HG03565 (cell line): ENCODE measurements at regions not wholly inside any gene's neighbourhood (a gene's known extent, or its start where the extent isn't known, plus 50 kb on each side); places are given as distances from the start of the nearest gene placed in this dataset.

Experiments
- ATAC-seq: cut with Tn5 transposase; IDR thresholded peaks from one replicate; pipeline ENCODE4 v1.9.1; 2021; ENCODE audit warnings: mild to moderate bottlenecking, moderate library complexity; ENCODE audit not compliant: unreplicated experiment

DNA sequence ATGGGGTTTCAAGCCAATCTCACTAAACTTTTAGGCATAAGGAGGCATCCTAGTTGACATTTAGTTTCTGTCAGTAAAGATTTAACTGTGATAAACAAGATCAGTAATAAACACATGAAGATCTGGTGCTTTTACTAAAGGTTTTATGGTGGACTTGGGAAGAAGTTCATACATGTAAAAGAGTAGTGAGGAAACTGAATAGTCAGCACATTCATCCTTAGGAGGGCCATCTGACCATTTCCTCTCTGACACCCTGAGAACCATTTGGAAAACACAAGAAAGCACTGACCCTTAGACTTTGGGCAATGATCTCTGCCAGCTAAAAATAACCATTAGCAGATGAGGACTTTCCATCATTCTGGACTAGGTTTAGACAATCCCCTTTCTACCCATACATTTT, 1040.9 kb downstream of the AGBL1 start:
- ATAC-seq = no peak

DNA sequence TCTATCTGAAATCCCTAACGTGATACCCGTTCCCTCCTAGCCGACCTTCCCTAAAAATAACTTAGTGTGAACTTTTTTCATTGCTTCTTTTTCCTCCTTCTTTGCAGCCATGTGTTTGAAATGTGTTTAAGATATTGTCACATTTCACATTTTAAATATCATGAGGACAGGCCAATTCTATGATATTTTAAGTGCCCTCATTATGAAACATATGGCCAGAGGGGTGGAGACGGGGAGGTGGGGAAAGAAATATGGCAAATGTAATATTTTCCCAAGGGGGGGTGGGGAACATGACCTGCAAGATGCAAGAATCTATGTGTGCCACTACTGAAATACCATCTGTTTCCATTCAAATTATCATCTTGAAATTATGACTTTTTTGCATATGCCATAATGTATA, 1039.2 kb downstream of the AGBL1 start:
- no peak for ATAC-seq

DNA sequence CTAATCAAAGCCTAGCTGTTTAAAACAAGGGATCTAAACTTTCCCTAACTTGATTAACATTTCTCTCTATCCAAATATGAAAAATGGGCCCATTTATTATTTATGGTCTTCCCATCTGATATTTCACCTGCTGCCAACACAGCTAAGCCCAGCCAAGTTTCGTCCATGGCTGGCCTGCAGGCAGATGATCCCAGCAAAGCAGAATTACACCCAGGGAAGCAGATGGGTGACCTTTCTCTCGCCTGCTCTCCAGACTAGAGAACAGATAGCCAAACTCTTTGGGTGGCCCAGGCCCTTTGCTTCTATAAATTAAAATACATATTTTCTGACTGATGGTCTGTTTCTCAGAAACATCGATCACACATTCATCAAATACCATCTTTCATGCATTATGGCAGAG, 1038.8 kb downstream of the AGBL1 start:
- no peak for ATAC-seq

DNA sequence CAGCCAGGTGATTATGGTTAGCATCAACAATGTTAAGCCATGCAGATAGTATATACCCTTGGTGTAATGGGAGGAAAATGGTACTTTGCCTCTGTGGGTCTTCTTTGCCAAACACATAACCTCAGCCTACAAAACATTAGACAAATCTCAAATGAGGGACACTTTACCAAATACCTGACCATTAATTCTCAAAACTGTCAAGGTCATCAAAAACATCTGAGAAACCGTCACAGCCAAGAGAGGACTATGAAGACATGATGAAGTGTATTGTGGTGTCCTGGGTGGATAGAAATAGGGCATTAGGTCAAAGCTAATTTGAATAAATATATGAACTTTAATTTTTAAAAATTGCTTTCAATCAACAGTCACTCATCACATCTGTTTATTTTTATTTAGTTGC, 1036.1 kb downstream of the AGBL1 start:
- ATAC-seq = no peak

DNA sequence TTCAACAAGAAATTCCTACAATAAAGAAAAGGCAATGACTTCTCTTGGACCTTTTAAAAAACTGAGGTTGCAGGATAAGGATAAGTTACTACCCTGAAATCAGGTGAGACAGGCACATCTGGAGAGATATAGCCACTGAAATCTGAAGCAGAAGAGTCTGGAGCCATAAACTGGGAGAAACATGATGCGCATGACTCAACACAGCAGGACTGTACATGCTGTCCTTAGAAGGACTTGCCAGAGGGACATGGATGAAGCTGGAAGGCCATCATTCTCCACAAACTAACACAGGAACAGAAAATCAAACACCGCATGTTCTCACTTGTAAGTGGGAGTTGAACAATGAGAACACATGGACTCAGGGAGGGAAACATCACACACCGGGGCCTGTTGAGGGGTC, 1020.2 kb downstream of the AGBL1 start:
- ATAC-seq = no peak

DNA sequence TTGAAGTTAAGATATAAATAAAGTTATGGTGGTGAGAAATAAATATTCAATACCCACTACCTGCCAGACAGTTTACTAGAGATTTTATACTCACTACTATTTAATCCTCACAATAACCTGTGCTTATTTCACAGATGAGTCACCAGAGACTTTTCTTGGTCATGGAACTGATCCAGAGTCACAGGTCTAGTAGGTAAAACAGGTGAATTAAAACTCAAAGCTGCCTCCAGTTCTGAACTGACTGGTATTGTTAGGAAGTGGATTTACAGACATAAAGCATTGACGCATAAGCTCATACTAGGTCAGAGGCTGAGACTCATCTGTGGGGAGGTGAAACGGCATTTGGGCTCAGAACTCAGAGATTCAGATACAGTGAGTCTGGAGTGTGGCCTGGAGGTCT, 1009.9 kb downstream of the AGBL1 start:
- no peak for ATAC-seq

DNA sequence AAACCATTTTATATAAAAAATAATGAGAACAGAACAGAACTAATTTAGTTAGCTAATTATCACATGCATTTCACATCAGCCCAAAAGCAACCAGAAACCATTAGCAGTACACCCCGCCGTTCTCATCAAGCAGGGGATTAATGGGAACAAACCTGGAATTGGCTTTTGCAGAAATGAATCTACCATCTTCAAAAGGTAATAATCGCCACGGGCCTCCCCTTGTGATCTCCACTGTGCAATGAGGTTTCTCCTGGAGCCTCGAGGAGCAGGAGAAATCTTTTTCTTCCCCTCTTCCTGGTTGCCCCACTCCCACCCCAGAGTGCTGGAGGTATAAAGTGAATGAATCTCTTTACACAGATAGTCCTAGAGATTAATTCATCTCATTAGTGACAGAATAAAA, 1003.5 kb downstream of the AGBL1 start:
- no peak for ATAC-seq

DNA sequence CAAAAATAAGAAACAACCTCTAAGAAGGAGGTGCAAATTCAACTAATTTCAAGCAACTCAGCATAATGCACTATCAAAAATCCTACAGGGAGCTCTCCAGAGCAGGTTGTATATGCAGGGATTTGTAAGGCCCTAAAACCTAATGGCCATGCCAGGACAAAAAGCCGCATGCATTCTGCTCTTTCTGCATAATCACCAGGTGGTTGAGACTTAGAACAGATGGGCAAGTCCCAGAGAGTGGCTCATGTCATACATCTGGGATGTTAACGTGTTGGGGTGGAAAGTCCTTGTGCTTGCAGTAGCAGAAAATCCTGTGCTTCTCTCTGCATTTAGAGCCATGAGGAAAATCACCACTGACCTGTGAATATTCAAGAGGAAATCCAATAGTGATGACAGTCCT, 1002.9 kb downstream of the AGBL1 start:
- no peak for ATAC-seq

DNA sequence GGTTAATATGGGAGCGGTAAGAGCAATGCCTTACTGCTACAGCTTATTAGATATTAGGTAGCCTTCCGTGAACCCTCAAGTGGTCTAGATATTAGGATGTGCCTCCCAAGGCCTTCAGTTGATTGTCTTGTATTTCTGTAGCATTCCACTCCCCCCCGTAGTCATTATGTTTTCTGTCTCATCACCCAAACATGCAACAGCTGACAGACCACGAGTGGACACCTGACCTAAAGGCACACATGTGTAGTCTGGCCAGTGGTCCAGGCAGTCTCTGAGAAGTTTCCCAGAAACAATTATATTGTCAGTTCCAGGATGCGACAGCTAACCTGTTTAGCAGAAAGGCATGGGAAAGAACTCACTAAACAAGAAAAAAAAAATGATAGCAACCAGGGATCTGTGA, 1000.9 kb downstream of the AGBL1 start:
- no peak for ATAC-seq
